Glomerular endothelial cell (primary cell): ENCODE measurements at regions not wholly inside any gene's neighbourhood (a gene's known extent, or its start where the extent isn't known, plus 50 kb on each side); places are given as distances from the start of the nearest gene placed in this dataset.

Source experiments
- DNase-seq: peaks from one replicate; pipeline ENCODE4 v3.0.0-alpha.2; 2011; ENCODE audit warnings: low read depth, low spot score; ENCODE audit errors: extremely low read depth

- DNase-seq: no peak
Observed at GRCh38 chr3:40642812-40643211, 118.1 kb downstream of the ZNF621 start.

DNA sequence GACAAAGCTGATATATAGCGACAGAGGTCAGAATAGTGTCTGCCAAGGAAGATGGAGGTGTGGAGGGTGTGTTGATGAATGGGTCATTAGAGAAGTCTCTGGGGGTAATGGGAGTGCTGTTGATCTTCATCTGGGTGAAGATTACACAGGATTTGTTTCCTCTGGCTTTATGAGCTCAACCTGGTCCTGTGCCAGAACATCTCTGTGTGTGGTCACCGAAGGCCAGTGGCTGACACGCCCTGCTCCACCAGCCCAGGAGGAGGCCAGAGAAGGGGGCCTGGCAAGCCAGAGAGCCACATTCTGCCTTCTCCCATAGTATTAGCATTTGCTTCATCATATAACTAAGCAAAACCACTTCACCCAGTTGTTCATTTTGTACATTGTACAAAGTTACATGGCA, 121.1 kb downstream of the ZNF621 start:
- no peak for DNase-seq

DNA sequence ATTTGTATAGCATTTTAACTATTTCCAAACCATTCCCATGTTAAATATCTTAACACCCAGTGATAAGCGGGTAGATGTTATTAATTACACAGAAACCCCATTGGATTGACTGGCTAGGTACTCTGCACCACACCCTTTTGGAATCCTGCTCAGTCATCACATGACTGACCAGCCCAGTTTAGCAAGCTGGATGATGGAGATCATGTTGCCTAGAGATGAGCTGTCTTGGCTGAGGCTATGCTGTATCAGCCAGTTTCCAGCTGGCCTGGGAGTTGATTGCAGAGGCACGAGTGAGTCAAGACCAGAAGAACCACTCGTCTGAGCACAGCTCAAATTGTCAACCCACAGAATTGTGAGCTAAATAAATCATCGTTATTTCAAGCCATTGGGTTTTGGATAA, 124.6 kb downstream of the ZNF621 start:
- DNase-seq: no peak

- no peak for DNase-seq
Observed at GRCh38 chr3:40652072-40652471, 127.3 kb downstream of the ZNF621 start.

DNA sequence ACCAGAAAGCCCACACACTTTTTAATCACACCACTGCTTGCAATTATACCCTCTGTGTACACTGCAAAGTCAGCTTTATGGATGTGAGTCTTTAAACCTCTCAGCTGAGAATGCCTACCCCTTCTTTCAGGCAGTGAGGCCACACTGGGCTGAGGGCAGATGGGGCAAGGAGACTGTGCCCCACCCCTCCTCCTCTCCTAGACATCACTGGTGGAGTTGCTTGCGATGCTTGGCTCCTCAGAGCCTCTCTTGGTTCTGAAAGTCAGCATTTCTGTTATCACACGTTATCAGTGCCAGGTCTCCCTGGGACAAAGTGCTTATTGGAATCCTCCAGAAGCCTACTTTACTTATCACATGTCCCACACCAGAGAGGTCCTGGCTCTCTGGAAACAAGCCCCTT, 128.2 kb downstream of the ZNF621 start:
- DNase-seq: no peak

- no peak for DNase-seq
Observed at GRCh38 chr3:40653878-40654277, 129.1 kb downstream of the ZNF621 start.

- no peak for DNase-seq
Observed at GRCh38 chr3:40655551-40655950, 130.8 kb downstream of the ZNF621 start.

DNA sequence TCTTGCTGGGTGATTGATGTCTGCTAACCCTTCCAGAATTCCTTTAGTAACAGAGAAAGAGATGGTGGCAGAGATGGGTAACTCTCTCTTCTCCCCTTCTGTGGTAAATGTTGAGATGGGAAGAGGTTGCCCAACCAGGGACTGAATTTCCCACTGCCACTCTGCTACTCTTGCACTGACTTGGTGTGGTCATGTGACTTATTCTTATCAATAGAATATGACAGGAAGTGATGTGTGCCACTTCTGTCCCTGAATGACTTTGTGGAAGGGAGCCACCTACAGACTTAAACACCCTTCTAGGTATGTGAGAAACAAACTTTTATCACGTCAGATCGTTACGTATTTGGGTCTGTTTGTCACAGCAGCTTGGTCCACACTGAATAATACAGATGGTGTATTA, 132.9 kb downstream of the ZNF621 start:
- no peak for DNase-seq

DNA sequence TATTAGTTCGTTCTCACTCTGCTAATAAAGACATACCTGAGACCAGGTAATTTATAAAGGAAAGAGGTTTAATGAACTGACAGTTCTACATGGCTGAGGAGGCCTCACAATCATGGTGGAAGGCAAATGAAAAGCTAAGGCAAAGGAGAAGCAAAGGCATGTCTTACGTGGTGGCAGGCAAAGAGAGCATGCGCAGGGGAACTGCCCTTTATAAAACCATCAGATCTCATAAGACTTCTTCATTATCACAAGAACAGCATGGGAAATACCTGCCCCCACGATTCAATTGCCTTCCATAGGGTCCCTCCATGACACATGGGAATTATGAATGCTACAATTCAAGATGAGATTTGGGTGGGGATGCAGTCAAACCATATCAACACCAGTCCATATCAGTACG, 133.5 kb downstream of the ZNF621 start:
- no peak for DNase-seq

- DNase-seq: no peak
Observed at GRCh38 chr3:40660554-40660953, 135.8 kb downstream of the ZNF621 start.

DNA sequence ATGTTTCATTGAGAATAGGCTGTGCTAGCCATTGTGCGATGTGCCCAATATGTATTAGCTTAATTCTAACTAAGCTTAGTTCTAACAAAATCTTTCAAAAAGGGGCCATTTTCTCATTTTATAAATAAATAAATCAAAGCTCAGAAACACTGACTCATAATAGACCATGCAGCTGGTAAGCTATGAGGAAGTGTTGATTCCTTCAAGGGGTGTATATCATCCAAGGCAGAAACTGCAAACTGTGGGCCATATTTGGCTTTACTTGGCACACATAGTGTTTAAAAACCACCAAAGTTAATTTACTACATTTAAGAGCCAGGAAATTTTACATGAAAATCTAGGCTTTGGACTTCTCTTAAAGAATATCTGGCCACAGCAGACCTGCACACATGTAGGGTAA, 136.5 kb downstream of the ZNF621 start:
- no peak for DNase-seq

- no peak for DNase-seq
Observed at GRCh38 chr3:40663280-40663679, 138.5 kb downstream of the ZNF621 start.

DNA sequence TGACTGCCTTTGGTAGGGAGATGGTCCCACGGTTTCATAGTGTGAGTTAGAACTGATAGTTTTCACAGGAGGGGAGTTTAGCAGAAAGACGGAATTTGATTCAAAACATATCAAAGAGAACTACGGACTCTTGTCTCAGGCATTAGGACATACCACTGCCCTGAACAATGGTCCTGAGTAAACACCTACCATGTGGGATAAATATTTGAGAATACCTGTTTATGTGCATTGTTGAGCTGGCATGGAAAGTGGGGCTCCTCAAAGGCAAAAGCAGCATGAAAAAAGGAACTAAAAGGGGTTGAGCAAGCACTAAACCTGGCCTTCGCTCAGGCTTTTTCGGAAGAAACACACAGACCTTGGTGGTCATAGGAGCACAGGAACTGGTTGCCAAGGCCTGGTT, 144.4 kb downstream of the ZNF621 start:
- DNase-seq: no peak

DNA sequence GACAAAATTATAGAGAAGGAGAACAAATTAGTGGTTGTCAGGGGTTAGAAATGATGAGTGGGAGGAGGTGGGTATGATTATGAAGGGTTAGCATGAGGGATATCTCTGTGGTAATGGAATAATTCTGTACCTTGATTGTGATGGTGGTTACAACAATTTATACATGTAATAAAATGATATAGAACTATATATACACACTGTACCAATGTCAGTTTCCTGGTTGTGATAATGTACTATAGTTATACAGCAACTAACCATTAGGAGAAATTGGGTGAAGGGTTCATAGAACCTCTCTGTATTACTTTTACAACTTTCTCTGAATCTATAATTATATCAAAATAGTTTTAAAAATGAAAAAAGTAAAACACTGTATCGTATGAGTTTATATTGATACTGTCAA, 148.1 kb downstream of the ZNF621 start:
- DNase-seq: no peak

- no peak for DNase-seq
Observed at GRCh38 chr3:40677321-40677720, 152.6 kb downstream of the ZNF621 start.

DNA sequence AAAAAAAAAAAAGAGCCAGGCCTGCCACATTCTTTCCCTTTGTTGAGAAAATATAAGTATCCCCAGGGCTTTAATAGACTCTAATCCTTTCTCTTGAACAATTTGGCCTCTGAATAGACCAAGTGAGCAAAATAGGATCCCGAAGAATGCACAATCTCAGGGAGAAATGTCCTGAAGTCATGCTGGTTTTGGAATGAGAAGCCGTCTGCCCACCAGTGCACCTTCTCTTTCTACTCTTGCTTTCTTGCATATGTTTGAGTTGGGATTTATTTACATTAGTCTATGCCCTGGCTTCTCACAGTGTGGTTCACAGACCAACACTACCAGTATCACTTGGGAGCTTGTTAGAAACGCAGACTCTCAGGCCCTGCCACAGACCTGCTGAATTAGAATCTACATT, 153.0 kb downstream of the ZNF621 start:
- no peak for DNase-seq

GRCh38 chr3:40679290-40679689, 154.5 kb downstream of the ZNF621 start:
- DNase-seq: no peak

DNA sequence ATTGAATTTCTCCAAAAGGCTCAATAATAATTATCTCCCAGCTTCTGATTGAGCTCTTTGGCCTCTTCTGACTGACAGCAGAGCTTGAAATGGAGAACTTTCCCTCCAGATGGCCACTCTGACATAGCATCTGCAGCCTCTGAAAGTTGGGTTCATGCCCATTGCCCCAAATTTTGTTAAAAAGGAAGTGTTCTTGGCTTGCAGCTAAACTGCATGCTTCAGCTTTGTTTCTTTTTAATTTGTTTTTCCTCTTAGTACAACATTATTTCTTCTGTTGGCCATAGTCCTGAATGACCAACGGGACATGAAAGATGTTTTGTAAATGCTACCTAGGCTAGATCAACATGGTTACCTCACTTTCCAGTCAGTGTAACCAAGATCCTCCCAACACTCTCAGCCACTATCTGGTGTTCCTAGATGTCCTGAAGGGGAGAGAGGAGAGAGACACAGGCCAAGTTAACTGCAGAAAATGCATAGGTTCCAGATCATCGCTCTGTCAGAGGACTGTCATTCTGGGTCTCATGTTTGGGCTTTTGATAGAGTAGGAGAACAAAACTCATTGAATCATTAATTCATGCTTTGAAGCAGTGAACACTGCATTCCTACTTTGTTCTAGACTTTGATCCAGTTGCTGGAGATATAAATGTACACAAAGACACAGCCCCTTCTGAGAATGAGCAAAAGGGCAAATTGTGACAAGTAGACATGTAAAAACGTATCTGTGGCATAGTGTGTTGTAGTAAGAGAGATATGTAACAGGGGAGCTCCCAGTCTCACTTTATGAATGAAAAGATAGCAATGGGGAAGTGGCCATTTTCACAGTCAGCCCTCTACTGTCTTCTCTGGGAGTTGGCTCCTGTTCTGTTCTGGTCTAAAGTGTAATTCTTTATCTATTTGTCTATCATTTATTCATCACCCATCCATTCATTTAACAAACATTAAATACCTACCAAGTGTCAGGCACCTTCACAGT, 156.2 kb downstream of the ZNF621 start:
- no peak for DNase-seq

- no peak for DNase-seq
Observed at GRCh38 chr3:40681658-40682055, 156.9 kb downstream of the ZNF621 start.

DNA sequence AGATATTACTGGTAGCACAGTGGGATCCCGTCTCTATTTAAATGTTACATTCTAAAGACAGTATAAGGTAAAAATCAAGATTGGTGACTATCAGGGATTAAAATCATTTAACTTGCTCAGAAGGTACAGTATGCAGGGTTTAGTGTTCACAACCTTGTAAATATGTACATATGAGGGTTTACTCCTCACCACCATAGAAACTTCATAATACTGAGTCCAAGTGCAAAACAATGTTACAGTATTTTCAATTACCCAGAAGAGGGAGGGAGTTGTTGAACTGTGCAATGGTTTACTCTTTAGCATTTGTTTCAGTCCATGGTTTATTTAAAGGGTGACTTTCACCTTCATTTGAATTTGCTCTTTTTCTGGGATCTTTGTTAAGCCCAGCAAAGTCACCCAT, 165.1 kb downstream of the ZNF621 start:
- no peak for DNase-seq

DNA sequence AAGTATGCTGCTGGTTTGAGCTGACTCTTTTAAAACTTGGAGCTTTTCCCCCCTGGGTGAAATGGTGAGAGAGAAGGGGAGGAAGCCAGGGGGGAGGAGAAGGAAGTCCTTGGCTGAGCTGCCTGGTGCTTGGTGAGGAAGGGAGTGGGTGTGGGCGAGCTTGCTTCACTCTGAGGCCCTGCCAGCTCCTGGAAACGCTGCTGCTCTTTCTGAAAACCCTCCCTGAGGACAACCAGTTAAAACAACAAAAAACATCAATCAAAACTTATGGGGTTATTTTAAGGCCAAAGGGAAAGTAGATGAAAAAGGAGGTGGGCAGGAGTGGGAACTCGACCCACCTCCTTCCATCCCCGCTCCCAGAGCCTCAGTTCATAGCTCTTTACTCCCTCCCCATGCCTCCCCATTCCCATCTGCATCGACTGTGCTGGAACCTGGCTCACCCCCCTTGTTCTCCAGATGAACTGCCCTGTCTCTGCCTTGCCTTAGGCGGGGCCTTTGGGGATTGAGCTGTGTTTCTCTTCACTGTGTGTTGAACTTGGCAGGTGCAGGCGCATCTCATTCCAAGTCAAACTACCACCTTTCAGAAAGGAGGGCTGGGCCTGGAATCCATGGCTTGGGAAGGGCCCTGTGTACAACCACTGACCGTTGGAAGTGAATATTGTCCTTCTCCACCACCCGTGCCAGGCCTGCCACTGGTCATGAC, 166.1 kb downstream of the ZNF621 start:
- DNase-seq: no peak

- no peak for DNase-seq
Observed at GRCh38 chr3:40691452-40691861, 166.7 kb downstream of the ZNF621 start.
